Tibial nerve (tissue), 4 donors: ENCODE measurements at regions not wholly inside any gene's neighbourhood (a gene's known extent, or its start where the extent isn't known, plus 50 kb on each side); places are given as distances from the start of the nearest gene placed in this dataset.

Source experiments
- EP300 ChIP-seq, 2 donors: sonication (generic); formaldehyde crosslinking; IDR thresholded peaks; one replicate each; pipeline ENCODE4 v1.6.1; 2017; ENCODE audit warnings: antibody characterized with exemption in 2 of 2, mild to moderate bottlenecking in 1 of 2
- POLR2A ChIP-seq, 2 donors: fragments of 450-650 bp; IDR thresholded peaks; one replicate each; pipeline ENCODE4 v1.6.1; 2017; ENCODE audit warnings: antibody characterized with exemption in 2 of 2, mild to moderate bottlenecking in 2 of 2, moderate library complexity in 2 of 2
- TF ChIP-seq, protein P1 (sequence below), 5 experiments: fragments of 200-600 bp in 3 of 5; fragments of 450-650 bp in 2 of 5; sonication (generic) in 3 of 5; IDR thresholded peaks; one replicate each; pipeline ENCODE4 v1.5.1; 2016 to 2019; ENCODE audit warnings: antibody characterized with exemption in 5 of 5, mild to moderate bottlenecking in 3 of 5, moderate library complexity in 2 of 5

DNA sequence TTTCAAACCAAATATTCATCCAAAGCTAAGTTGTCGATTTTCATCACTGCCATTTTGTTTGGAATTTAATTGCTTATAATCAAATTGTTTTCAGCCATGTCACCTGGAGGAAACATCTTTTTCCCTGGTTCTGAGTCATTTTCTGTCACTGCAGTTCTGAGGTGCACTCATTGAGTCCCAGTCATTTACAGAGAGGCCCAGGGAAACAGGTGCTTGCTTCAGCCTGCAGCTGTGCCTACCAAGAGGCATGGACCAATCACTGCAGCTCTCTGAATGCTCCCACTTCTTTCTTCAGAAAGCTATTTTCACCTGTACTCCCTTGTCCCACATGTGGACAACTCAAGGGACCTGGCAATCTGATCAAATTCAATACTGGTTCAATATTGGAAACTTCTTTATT, 308.1 kb downstream of the COG6 start:
- TF ChIP-seq POLR2A (IDR thresholded peaks at IDR 0.05), result no peak
- TF ChIP-seq, protein P1, sequence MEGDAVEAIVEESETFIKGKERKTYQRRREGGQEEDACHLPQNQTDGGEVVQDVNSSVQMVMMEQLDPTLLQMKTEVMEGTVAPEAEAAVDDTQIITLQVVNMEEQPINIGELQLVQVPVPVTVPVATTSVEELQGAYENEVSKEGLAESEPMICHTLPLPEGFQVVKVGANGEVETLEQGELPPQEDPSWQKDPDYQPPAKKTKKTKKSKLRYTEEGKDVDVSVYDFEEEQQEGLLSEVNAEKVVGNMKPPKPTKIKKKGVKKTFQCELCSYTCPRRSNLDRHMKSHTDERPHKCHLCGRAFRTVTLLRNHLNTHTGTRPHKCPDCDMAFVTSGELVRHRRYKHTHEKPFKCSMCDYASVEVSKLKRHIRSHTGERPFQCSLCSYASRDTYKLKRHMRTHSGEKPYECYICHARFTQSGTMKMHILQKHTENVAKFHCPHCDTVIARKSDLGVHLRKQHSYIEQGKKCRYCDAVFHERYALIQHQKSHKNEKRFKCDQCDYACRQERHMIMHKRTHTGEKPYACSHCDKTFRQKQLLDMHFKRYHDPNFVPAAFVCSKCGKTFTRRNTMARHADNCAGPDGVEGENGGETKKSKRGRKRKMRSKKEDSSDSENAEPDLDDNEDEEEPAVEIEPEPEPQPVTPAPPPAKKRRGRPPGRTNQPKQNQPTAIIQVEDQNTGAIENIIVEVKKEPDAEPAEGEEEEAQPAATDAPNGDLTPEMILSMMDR (IDR thresholded peaks at IDR 0.05), result no peak
- no peak for TF ChIP-seq EP300 (IDR thresholded peaks at IDR 0.05)
